BLaER1 (cell line): ENCODE measurements at regions not wholly inside any gene's neighbourhood (a gene's known extent, or its start where the extent isn't known, plus 50 kb on each side); places are given as distances from the start of the nearest gene placed in this dataset.
"Not testable (repeated sequence)": the region's sequence is repeated elsewhere in the genome, so short reads cannot be mapped to it uniquely, and the experiment has no call there.

Experiments
- H3K27ac ChIP-seq: shearing (Covaris generic); formaldehyde crosslinking; 2 replicates; pipeline ENCODE4 v1.8.1; 2022
- H3K27me3 ChIP-seq: shearing (Covaris generic); formaldehyde crosslinking; 2 replicates; pipeline ENCODE4 v1.8.1; 2022
- H3K36me3 ChIP-seq: shearing (Covaris generic); formaldehyde crosslinking; 2 replicates; pipeline ENCODE4 v1.8.1; 2022
- H3K4me1 ChIP-seq: shearing (Covaris generic); formaldehyde crosslinking; 2 replicates; pipeline ENCODE4 v1.8.1; 2022
- H3K4me2 ChIP-seq: shearing (Covaris generic); formaldehyde crosslinking; 2 replicates; pipeline ENCODE4 v1.8.1; 2022
- H3K4me3 ChIP-seq: shearing (Covaris generic); formaldehyde crosslinking; 2 replicates; pipeline ENCODE4 v1.8.1; 2022
- H3K9ac ChIP-seq: shearing (Covaris generic); formaldehyde crosslinking; 2 replicates; pipeline ENCODE4 v1.8.1; 2022
- H3K9me3 ChIP-seq: shearing (Covaris generic); formaldehyde crosslinking; 2 replicates; pipeline ENCODE4 v1.8.1; 2022
- H4K20me1 ChIP-seq: shearing (Covaris generic); formaldehyde crosslinking; 2 replicates; pipeline ENCODE4 v1.8.1; 2022
- Cebpa-rat ChIP-seq: shearing (Covaris generic); IDR thresholded peaks from 2 replicates; pipeline ENCODE4 v1.8.1; 2022

- H3K4me3 ChIP-seq, result no peak overlapping the region
- H3K9me3 ChIP-seq, result no peaks in the 10 kb centered on the region
- no peaks in the 10 kb centered on the region for H3K4me1 ChIP-seq
- H3K9ac ChIP-seq, result no peak overlapping the region
- H3K36me3 ChIP-seq, result no peaks in the 10 kb centered on the region
- no peaks in the 10 kb centered on the region for H4K20me1 ChIP-seq
- no peak overlapping the region for H3K4me2 ChIP-seq
- H3K27ac ChIP-seq, result no peak overlapping the region
- TF ChIP-seq Cebpa-rat, result no peak
- no peaks in the 10 kb centered on the region for H3K27me3 ChIP-seq
Observed at GRCh38 chr6:140205795-140206593, 831.5 kb upstream of the CITED2 start.

- Histone ChIP-seq H3K27ac (no peak overlapping the region), H3K9ac (no peak overlapping the region), H3K4me2 (no peak overlapping the region)
Observed at GRCh38 chr6:140204154-140204553, 829.7 kb upstream of the CITED2 start.

GRCh38 chr6:140203661-140204147 is 829.3 kb upstream of the CITED2 start:
- Histone ChIP-seq H3K27ac (no peak overlapping the region), H3K4me2 (no peak overlapping the region)

More at GRCh38 chr6:140204154-140204553, 829.7 kb upstream of the CITED2 start:
- no peaks in the 10 kb centered on the region for H3K27me3 ChIP-seq
- no peak for TF ChIP-seq Cebpa-rat
- no peak overlapping the region for H3K4me3 ChIP-seq
- H3K4me1 ChIP-seq, result no peaks in the 10 kb centered on the region
- no peaks in the 10 kb centered on the region for H3K9me3 ChIP-seq
- H3K36me3 ChIP-seq, result no peaks in the 10 kb centered on the region
- H4K20me1 ChIP-seq, result no peaks in the 10 kb centered on the region

GRCh38 chr6:140202964-140203515 is 828.6 kb upstream of the CITED2 start:
- Histone ChIP-seq H3K4me3 (no peak overlapping the region), H3K36me3 (no peaks in the 10 kb centered on the region), H3K9ac (no peak overlapping the region), H3K4me1 (no peaks in the 10 kb centered on the region), H3K4me2 (no peak overlapping the region), H3K27ac (no peak overlapping the region), H4K20me1 (no peaks in the 10 kb centered on the region), H3K27me3 (no peaks in the 10 kb centered on the region), H3K9me3 (no peaks in the 10 kb centered on the region)
- TF ChIP-seq Cebpa-rat, result no peak

More at GRCh38 chr6:140203661-140204147, 829.3 kb upstream of the CITED2 start:
- no peaks in the 10 kb centered on the region for H3K4me1 ChIP-seq
- no peak overlapping the region for H3K4me3 ChIP-seq
- no peak for TF ChIP-seq Cebpa-rat
- no peak overlapping the region for H3K9ac ChIP-seq
- H3K27me3 ChIP-seq, result no peaks in the 10 kb centered on the region
- no peaks in the 10 kb centered on the region for H3K9me3 ChIP-seq
- H3K36me3 ChIP-seq, result no peaks in the 10 kb centered on the region
- no peaks in the 10 kb centered on the region for H4K20me1 ChIP-seq

GRCh38 chr6:140201787-140202458 is 827.5 kb upstream of the CITED2 start:
- no peaks in the 10 kb centered on the region for H3K4me1 ChIP-seq

GRCh38 chr6:140193269-140193668 is 818.8 kb upstream of the CITED2 start:
- H4K20me1 ChIP-seq, result no peaks in the 10 kb centered on the region
- no peaks in the 10 kb centered on the region for H3K4me1 ChIP-seq
- no peak overlapping the region for H3K4me3 ChIP-seq
- no peak for TF ChIP-seq Cebpa-rat
- no peaks in the 10 kb centered on the region for H3K27me3 ChIP-seq
- H3K27ac ChIP-seq, result no peak overlapping the region
- H3K36me3 ChIP-seq, result no peaks in the 10 kb centered on the region
- H3K9me3 ChIP-seq, result peaks cover 49% of the 10 kb centered on the region
- H3K9ac ChIP-seq, result no peak overlapping the region
- H3K4me2 ChIP-seq, result no peak overlapping the region

More at GRCh38 chr6:140201787-140202458, 827.5 kb upstream of the CITED2 start:
- no peaks in the 10 kb centered on the region for H3K9me3 ChIP-seq
- H3K9ac ChIP-seq, result no peak overlapping the region
- H3K4me3 ChIP-seq, result no peak overlapping the region
- H3K4me2 ChIP-seq, result no peak overlapping the region
- H3K27ac ChIP-seq, result no peak overlapping the region
- H3K27me3 ChIP-seq, result no peaks in the 10 kb centered on the region
- H4K20me1 ChIP-seq, result no peaks in the 10 kb centered on the region
- TF ChIP-seq Cebpa-rat, result no peak
- no peaks in the 10 kb centered on the region for H3K36me3 ChIP-seq

GRCh38 chr6:140192018-140192417 is 817.6 kb upstream of the CITED2 start:
- Histone ChIP-seq H3K9ac (no peak overlapping the region), H3K4me3 (no peak overlapping the region), H3K27me3 (no peaks in the 10 kb centered on the region), H3K27ac (no peak overlapping the region), H4K20me1 (no peaks in the 10 kb centered on the region), H3K4me2 (no peak overlapping the region), H3K36me3 (no peaks in the 10 kb centered on the region), H3K4me1 (no peaks in the 10 kb centered on the region), H3K9me3 (peaks cover 50% of the 10 kb centered on the region)
- no peak for TF ChIP-seq Cebpa-rat

GRCh38 chr6:140189263-140189662 is 814.8 kb upstream of the CITED2 start:
- H3K27me3 ChIP-seq, H3K9ac ChIP-seq, H3K4me1 ChIP-seq, H4K20me1 ChIP-seq, H3K4me3 ChIP-seq, H3K36me3 ChIP-seq, H3K27ac ChIP-seq, H3K4me2 ChIP-seq: not testable (repeated sequence)
- peaks cover 43% of the 10 kb centered on the region for H3K9me3 ChIP-seq

GRCh38 chr6:140185991-140186390 is 811.5 kb upstream of the CITED2 start:
- no peaks in the 10 kb centered on the region for H4K20me1 ChIP-seq
- H3K9me3 ChIP-seq, result peaks cover 13% of the 10 kb centered on the region
- H3K4me1 ChIP-seq, result no peaks in the 10 kb centered on the region
- H3K4me3 ChIP-seq, result no peak overlapping the region
- no peak overlapping the region for H3K9ac ChIP-seq
- H3K27ac ChIP-seq, result no peak overlapping the region
- H3K4me2 ChIP-seq, result no peak overlapping the region
- H3K27me3 ChIP-seq, result no peaks in the 10 kb centered on the region
- H3K36me3 ChIP-seq, result no peaks in the 10 kb centered on the region
- TF ChIP-seq Cebpa-rat, result no peak

- H3K27ac ChIP-seq, result no peak overlapping the region
- H3K36me3 ChIP-seq, result no peaks in the 10 kb centered on the region
Observed at GRCh38 chr6:140183881-140184280, 809.4 kb upstream of the CITED2 start.

More at GRCh38 chr6:140183881-140184280, 809.4 kb upstream of the CITED2 start:
- Histone ChIP-seq H3K9me3 (peaks cover 5% of the 10 kb centered on the region; the same call in 1 of the 2 replicates), H3K4me3 (no peak overlapping the region), H3K4me1 (no peaks in the 10 kb centered on the region), H4K20me1 (no peaks in the 10 kb centered on the region), H3K27me3 (no peaks in the 10 kb centered on the region), H3K9ac (no peak overlapping the region), H3K4me2 (no peak overlapping the region)
- TF ChIP-seq Cebpa-rat, result no peak
